NCI-H345 (cell line): ENCODE measurements at regions not wholly inside any gene's neighbourhood (a gene's known extent, or its start where the extent isn't known, plus 50 kb on each side); places are given as distances from the start of the nearest gene placed in this dataset.
A peak's percentile ranks its signal among the peaks of the same experiment; 100 is the strongest.

Experiments
- DNase-seq: peaks from one replicate; lab custom pipeline; 2025; lab: John Stamatoyannopoulos, UW

DNA sequence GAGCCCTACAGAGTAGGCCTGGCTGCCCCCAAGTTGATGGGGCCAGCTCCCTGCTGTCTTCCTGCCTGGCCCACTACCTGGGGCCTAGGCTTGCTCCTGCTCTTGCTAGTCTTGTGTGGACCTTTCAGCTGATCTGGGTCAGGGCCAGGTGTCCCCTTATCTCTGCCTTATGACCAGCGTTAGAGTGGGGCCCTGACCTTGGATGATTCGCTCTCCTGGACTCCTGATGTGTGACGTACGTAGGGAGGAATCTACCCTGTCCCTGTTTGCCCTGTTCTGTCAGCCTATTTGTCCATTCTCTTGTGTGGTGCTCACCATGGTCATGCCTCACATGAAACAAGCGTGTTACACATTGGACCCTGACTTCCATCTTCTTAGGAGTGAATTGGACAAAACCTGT lies 571.8 kb downstream of the QKI start:
- DNase-seq: no peak

DNA sequence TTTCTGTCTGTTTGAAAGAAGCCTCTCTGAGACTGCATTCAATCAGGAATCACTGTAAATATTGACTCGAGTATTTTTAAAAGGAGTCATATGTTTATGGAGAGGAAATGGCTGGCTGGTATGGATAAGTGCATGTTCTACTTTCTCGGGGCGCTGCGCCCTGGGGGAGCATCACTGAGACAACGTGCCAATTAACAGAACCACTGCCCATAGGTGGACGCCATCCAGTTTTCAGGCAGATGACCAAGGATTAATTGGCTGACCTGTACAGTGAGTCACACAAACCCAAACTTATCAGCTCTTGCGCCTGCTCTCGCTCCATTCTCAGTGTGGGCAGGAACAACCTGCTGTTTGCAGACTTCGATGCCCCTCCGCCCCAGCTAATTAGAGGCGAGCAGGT lies 571.2 kb downstream of the QKI start:
- DNase-seq: no peak

DNA sequence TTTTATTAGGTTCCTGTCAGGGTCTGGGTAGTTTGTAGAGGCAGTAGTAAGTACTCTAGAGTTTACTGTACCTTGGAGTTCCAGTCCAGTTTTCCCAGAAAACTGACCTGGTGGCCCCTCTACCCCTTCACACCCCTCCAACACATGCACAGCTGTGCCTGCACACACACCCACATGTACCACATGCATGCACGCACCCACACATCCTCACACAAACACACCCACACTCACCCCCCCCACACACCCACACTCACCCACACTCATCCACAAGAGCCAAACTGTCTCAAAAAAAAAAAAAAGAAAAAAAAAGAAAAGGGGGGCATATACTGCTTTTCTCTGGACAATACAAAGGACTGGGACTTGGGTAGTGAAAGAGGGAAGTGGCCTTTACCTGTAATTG lies 570.5 kb downstream of the QKI start:
- no peak for DNase-seq

DNA sequence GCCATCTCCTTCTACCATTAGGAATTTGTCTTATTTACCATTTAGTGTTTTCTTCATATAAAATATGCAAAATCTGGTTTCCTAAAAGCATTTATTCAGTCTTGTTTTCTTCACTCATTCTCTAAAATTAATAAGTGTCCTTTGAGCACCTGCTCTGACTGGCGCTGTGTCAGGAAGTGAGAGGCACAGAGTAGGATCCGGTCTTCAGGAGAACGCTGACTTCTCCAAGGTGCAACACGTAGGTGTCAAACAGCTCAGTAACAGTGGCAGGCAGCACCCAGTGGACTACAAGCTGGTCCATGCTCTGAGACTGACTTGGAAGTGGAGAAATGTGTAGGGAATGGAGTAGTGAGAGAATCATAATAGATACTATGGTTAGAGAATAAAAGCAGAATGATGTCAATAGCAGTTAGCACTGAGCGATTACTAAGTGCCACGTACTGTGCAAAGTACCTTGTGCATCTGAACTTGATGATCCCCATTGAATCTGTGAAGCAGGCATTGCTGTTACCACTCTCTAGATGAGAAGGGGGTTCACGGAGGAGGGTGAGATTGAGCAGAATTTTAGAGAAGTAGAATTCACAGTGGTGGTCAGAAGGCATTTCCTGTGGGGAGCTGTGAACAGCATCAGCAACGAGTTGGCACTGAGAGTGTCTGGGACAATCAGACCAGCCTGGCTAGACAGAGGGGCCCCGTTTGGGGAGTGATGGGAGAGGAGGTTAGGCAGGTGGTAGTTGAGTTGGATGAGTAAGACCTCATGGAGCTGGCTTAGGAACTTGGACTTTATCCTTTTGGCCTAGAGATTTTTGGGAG lies 569.8 kb downstream of the QKI start:
- DNase-seq: no peak

DNA sequence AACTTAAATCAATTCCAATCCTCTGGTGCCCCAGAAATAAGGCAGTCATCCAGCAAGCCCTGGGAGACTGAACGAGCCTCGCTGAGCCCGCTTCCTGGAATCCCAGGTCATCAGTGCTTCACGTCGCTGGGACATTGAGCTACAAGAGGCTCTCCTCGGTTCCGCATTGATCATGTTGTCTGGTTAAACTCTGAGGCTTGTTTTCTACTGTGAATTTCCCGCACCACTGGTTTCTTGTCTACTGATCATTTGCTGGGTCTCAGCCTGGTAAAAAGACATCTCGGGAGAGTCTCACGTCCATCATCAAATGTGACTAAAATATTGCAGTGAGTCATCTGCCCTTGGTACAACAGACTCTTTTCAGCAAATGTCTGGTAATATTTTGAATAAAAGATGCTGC lies 569.2 kb downstream of the QKI start:
- DNase-seq: no peak

DNA sequence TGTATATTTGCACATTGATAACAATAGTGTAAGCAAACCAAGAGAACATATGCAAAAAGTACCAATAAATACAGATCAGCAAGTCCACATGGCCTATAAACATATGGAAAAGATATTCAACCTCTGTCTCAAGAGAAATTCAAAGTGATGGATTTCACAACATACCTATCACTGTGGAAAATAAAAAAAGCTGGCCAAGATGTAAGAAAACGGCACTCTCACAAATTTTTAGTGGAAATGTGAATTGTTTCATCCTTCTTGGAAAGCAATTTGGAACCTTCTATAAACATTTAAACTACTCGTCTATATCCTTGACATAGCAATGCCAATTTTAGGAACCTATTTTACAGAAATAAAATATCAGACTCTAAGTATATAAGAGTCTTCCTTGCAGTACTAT lies 559.8 kb downstream of the QKI start:
- DNase-seq: no peak

DNA sequence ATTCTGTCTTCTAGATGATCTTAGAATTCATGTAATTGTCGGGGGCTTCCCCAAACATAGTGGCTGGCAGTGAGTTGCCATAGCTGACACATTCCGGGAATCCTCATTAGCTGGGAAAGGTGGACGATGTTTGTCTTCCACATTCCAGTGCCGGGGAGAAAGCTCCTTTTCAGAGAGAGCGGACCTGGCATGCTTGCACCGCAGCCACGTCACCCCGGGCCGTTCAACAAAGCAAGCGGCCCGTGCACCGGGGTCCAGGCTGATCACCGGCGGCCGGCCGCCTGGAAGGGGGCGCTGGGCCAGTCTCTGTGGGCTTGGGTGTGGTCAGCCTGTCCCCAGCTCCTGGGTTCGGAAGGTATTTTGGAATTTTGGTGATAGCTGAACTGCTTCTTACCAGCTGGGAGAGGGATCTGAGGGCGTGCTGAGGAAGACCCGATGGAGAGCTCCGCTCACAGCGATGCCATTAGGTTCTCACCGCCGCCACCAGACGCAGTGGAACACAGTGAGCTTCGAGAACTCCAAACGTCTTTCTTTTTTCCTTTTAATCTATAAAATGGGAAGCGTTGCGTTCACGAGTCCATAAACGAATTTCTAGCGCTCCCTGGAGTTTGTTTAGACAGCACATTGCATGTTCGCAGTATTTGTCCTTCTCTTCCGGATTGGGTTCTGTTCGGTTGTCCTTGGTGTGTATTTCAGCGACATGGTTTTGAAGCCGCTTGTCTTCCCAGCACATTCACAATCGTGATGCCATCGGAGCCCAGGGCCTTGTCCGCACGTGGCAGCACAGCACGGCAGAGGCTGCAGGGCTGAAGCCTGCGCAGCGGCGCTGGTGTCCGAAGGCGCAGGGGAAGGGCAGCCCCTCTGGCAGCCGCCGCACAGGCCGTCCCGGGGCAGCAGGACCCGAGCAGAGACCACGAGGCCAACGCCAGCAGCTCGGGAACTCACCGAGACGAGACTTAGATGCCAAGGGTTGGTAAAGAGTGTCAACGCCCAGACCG lies 557.6 kb downstream of the QKI start:
- DNase-seq: no peak

DNA sequence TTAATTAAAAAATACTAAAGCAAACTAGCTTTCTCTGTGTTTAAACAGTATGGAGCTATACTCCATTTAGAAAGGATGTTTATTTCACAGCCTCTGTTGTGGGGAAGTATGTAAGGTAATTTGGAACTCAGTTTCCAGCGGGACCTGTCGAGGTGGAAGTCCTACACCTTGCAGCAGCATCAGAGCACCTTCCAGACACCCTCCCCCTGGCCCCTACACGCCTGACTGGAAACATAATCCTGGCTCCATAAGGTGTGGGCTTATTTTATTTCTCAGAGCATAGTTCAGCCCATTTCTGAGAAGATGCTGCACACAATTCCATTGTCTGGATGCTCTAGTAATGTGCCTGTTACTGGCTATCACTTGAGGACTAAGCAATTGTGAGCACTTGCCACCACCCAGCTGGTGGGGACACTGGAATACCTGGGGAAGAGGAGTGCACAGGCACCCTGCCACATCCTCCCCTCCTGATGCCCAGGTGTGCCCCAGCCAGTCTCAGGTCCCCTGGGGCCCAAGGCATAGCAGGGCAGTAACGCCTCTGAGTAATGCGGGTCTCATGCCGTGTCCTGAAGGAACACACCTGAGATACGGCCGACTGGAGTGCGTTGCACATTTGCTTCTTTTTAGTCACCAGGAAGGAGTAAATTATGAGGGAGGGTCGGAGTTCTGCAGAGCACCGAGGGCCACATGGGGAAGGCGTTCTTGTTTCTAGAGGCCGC lies 556.5 kb downstream of the QKI start:
- DNase-seq: no peak

DNA sequence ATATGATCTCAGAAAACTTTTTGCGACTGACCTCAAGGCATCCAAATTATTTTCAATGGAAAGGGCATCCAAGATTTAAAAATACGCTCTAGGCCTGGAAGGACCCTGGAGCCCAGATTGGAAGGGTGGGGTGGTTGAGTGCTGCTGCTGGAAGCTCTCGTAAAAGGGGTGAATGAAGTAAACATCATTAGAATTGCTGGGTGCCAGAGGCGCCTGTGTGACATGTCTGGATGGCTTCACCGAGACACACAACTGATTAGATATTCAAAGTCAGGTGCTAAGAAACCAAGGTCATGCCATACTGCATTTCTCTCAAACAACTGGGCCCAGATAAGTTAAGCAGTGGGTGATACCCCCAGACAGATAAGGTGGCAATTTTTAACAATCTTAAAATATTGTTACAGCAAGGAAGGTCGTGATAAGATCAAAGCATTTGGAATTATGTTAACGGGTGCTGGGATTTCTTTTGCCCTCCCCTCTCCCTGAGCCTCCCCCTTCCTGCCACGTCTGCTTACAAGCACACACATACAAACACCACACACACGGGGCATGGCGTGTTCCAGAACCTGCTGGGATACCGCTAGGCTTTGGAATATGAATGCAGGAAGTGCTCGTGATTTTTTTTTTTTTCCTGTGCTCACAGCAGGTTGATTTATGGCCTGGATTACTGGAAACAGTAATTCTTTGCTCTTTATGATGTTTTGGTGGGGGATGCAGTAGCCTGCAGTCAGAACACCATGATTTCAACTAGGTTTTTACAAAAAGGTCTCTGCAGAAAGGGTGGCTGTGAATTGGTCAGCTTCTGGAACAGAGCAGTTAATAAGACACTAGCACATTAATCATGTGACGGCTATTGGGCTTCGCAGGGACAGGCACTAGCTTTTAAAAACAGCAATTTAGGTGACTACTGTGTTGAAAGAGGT lies 551.2 kb downstream of the QKI start:
- DNase-seq: no peak

DNA sequence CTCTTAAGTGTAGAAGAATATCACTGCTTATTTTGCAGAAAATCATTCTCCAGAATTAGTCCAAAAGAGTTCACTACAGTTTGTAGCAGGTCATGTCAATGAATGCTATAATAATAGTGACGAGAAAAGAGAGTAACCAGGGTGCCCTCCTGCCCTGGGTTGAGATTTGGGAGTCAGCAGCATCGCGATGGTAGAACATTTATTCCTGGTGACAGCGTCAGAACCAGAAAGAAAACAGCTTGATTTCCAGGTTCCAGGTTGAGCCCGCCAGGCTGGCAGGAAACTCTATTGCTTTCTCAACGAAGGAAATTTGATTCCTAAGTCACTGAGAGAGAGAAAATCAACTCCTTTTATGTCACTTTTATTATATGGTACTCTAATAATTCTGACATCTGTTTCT lies 550.3 kb downstream of the QKI start:
- no peak for DNase-seq

DNA sequence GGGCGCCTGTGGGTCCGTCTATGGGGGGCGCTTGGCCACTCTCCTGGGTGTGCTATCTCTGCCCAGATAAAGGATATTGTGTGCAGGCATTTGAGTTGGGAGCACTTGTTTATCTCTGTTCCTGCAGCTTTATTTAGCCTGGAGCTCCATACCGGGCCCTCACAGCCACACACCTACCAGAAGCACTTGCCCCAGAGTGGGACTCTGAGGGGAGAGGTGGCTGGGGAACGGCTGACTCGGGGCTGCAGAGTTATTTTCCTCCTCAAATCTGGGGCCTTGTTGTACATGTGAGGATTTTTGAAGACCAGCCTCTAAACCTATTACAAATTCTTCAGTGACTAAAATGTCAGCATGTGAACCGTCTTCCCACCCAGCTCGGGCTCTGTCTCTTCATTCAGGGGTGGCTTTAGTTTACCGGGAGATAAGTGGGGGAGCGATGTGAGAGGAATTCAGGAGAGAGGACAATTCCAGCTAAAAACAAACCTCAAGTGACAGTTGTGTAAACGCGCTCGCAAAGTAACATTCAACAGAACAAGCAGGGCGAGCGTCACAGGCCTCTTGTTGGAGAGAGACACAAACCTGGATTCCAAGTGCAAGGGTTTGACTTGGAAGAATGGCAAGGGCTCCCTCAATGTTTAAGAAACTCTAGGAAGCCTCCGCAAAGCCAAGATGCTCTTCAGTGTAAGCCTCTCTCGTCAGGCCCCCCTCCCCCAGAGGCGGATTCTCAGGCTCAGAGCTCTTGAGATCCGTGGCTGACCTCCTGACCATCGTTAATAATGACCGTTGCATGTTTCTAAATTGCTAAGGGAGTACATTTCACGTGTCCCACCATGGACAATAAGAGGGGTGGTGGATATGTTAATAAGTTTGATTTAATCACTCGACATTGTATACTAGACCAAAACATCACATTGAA lies 548.9 kb downstream of the QKI start:
- DNase-seq: no peak

DNA sequence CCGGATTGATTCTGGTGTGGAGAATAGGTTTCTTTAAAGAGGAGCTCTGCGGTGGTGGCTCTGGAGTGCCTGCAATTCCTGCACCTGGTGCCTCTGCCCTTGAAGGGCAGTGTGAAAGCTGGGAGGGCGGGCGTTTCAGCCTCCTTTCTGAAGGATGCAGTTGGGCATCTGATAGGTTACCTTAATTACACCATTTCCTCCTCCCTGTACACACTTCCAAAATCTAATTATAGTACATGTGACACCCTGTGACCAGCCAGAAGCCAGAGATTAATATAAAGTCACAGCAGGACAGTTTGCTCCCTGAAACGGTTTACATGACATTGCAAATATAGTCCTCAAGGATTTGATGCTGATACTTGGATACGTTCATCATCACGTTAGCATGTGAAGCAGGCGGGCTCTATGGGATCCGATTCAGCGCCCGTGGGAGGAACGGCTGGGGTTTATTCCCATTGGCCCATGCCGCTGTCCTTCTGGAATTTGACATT lies 548.2 kb downstream of the QKI start:
- peak; percentile 52 for DNase-seq

DNA sequence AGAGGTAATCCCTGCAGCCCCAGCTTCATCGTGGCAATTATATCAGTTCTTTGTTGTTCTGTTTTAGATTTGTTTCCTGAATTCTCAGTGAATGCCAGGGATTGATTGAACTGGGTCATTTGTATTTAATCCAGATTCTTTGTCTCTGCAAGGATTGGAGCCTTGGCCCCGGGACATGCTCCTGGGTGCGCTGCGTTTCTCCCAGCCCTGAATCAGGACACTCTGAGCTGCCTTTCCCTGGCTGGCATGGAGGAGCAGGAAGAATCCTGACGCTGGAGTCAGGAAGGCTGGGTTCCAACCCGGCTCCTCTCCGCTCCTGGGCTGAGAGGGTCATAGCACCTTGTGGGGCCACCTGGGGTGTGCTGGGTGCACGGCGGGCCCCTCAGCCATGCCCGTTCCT lies 545.6 kb downstream of the QKI start:
- DNase-seq: no peak

DNA sequence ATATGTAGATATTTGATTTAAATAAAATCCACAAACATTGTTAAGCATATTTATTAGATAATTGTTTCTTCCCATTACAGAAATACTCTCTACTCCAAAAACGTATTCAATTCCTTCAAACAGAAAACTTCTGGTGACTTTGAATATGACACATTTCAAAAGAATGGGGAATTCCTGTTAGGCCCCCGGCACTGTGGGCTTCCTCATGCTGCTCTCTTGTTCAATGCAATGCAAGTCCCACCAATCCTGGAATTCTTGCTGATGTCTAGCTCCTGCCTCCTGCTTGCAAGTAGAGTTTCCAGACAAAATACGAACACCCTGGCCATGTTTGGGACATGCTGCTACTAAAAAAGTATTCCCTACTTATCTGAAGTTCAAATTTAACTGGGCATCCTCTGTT lies 544.1 kb downstream of the QKI start:
- DNase-seq: no peak

DNA sequence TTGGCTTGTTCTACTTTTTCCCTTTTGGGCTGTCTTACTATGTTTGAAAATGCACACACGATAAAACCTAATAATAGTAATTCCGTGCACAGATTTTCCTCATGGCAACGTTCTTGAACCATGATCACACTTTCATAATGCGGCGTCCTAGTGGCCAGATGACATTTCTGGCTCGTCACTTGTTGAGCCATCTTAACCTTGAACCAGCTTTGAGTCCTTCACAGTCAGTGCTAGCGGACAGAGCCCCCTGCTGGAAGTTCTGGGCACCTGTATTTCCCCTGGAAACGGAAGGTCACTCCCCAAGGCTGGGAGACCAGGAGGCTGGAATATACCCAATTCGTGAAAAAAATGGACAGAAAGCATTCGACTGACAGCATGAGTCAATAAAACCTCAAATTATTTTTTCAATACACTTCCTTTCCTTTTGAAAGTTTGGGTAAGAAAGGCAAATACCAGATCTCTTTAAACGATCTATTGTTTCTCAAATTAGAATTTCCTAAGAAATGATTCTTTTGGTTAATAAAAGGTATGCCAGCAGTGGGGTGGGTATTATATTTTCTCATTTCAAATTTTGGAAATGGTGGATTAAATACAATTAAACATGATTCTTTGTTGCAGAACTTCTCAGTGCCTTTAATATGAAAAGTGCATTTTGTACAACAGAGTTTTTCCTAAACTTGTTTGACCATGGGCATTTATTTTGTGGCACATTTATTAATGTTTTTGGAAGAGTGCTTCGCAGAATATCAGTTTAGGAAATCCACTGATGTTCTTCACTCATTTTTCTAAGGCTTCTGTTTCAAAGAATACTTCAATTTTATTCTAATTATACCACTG lies 542.3 kb downstream of the QKI start:
- DNase-seq: peak; percentile 60

DNA sequence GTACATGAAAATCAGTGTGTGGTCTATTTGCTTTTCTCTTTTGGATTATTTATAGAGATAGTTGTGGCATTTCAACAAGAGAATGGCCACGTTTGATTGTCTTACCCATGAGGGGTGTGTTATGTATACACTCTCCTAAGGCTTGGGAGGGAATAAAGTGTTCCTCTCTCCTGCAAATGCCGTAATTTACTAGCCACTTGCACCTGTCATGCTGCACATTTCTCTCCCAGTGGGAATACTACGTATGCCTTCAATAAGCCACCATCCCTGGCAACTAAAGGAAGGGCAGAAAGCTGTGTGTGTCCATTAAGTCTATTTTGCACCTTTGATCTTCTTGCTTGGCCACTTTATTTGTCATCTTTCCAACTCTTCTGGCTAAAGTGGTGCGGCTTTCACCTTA lies 541.2 kb downstream of the QKI start:
- peak; percentile 77 for DNase-seq

DNA sequence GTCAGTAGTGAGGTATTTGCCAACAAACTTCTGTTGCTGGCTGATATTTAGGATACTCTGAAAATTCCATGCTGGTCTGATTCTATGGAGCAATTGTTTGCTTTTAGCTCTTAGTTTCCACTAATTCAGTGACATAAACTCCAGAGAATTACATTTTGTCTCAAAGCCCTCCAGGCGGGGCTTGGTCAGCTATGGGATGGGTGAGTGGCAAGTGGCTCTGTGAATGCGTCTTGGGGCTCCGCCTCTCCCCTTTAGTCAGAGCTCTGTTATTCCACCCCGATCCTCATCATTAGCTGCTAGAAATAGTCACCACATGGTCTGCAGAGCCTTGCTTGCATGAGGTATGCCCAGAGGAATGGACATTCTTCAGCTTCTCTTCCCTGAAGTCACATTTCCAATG lies 540.6 kb downstream of the QKI start:
- no peak for DNase-seq

DNA sequence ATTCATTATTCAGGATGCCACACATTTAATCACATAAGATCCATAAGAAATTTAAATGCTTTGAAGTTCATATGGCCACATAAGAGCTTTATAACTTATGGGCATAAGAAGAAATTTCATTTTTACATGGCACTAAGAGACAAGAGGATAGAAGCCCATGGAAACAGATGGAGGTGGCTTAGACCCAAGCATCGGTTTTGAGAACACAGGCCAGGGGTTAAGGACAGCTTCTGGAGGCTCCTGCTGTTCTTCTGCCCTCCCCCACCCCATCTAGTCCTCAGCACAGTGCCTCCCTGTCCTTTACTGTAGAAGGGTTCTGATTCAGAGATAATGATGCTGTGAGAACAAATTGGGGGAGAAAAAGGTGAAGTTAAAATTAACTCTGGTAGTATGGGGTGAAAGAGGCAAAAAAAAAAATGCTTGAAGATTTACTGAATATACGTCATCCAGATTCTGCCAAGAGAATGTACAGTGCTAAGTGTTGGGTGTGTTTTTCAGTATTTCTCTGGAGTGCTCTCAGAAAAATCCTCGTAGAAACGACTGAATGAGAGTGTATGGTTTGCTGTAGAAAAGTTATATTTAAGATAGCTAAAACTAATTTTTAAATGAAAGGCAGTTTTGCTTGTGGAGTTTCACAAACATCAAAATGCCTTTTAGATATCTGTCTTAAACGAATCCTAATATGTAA lies 539.7 kb downstream of the QKI start:
- DNase-seq: no peak

DNA sequence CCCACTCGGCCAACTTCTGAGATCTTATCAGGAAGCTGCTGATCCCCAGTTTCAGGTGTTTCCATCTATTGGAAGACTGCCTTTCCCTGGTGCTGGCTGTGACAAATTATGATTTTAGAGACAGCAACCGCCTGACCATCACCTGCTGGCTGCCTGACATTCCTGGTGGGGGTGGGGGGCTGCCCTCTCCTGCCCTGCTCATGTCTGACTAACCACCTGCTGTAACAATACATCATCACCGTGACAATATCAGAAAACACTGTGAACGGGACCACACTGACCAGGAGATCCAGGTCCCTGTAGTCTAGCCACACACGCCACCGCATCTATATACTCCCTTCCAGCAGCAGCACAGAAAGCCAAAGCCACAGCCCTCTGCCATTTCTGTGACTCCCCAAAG lies 537.5 kb downstream of the QKI start:
- DNase-seq: no peak
